ENCODE measurements at regions not wholly inside any gene's neighbourhood (a gene's known extent, or its start where the extent isn't known, plus 50 kb on each side); places are given as distances from the start of the nearest gene placed in this dataset.

- TF ChIP-seq POLR2A (IDR thresholded peaks at IDR 0.05), result no peak
- TF ChIP-seq CTCF (IDR thresholded peaks at IDR 0.05), result no peak
Observed at GRCh38 chr12:115364921-115365320, 680.9 kb upstream of the TBX3 start.
